Keratinocyte (primary cell): ENCODE measurements at regions not wholly inside any gene's neighbourhood (a gene's known extent, or its start where the extent isn't known, plus 50 kb on each side); places are given as distances from the start of the nearest gene placed in this dataset.

ENCODE experiments used
- EZH2 ChIP-seq: IDR thresholded peaks from one replicate; pipeline ENCODE4 v1.6.1; 2012; ENCODE audit warnings: inconsistent platforms, mild to moderate bottlenecking, low read length, moderate library complexity
- TF ChIP-seq, protein P1 (sequence below), 3 experiments: IDR thresholded peaks in 1 of 3; conservative IDR thresholded peaks in 1 of 3; optimal IDR thresholded peaks in 1 of 3; 2 replicates in 2 of 3; 3 replicates in 1 of 3; pipeline versions ENCODE3 to v1.5.1; 2011; ENCODE audit warnings: low read length in 3 of 3, mild to moderate bottlenecking in 3 of 3, moderate library complexity in 2 of 3, control low read depth in 1 of 3, inconsistent platforms in 1 of 3; ENCODE audit not compliant: insufficient read depth in 2 of 3; ENCODE audit errors: extremely low read depth in 1 of 3

DNA sequence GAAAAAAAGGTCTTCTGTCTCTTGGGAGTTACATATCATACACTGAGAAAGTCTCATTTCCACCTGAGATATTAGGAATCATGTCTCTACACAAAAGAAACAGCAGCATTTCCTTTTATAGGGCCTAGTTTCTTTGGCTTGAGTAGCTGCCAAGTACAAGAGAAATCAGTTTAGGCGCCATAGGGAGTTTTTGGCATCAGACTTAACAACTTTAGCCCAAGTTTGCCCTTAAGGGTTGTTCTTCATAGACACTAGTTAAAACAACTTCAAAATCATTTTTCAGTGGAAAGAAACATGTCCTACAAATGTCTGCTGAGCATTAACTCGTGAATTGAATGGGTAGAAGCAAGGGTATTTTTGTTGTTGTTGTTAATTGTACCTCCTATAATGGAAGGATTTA lies 587.0 kb upstream of the DSEL start:
- TF ChIP-seq, protein P1, sequence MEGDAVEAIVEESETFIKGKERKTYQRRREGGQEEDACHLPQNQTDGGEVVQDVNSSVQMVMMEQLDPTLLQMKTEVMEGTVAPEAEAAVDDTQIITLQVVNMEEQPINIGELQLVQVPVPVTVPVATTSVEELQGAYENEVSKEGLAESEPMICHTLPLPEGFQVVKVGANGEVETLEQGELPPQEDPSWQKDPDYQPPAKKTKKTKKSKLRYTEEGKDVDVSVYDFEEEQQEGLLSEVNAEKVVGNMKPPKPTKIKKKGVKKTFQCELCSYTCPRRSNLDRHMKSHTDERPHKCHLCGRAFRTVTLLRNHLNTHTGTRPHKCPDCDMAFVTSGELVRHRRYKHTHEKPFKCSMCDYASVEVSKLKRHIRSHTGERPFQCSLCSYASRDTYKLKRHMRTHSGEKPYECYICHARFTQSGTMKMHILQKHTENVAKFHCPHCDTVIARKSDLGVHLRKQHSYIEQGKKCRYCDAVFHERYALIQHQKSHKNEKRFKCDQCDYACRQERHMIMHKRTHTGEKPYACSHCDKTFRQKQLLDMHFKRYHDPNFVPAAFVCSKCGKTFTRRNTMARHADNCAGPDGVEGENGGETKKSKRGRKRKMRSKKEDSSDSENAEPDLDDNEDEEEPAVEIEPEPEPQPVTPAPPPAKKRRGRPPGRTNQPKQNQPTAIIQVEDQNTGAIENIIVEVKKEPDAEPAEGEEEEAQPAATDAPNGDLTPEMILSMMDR (optimal IDR thresholded peaks at IDR 0.05 in 1 of 3, IDR thresholded peaks at IDR 0.05 in 1 of 3, conservative IDR thresholded peaks at IDR 0.05 in 1 of 3; ENCODE audit: extremely low read depth in 1 of 3, insufficient read depth in 2 of 3, low read length in 3 of 3): no peak
- TF ChIP-seq EZH2: no peak
